HTR-8/SVneo (cell line): ENCODE measurements at regions not wholly inside any gene's neighbourhood (a gene's known extent, or its start where the extent isn't known, plus 50 kb on each side); places are given as distances from the start of the nearest gene placed in this dataset.
"Not testable (repeated sequence)": the region's sequence is repeated elsewhere in the genome, so short reads cannot be mapped to it uniquely, and the experiment has no call there.

ENCODE experiments used
- DNase-seq: peaks from one replicate; pipeline ENCODE4 v3.0.0; 2011; ENCODE audit warnings: low spot score, mixed read lengths; ENCODE audit not compliant: insufficient read length
- FAIRE-seq: peaks from 2 replicates; lab custom pipeline; 2011; peaks lifted over from hg19 to GRCh38; lab: Jason Lieb, UNC

- no peak for DNase-seq
- FAIRE-seq: no peak
Observed at GRCh38 chr4:171025343-171025742, 787.9 kb upstream of the GALNTL6 start.

- no peak for FAIRE-seq
- DNase-seq: no peak
Observed at GRCh38 chr4:171024720-171025303, 788.4 kb upstream of the GALNTL6 start.

DNA sequence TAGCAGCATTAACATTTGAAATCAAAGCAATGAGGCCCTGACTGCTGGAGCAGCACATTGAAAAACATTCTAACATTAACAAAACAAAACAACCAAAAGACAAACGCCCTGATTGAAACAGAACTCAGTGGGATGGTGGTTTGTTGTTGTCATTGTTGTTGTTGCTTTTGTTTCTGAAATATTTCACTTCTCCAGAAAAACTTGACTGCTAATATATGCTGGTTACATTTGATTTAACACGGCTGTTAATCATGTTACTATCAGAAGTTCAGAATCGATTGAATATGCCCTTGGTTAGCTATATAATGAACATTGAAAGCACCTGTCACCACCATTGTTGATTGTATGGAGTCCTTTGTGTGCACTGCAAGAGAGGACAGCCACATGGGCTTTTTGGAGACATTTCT is 790.4 kb upstream of the GALNTL6 start:
- no peak for FAIRE-seq
- DNase-seq: no peak

GRCh38 chr4:171017593-171017992 is 795.6 kb upstream of the GALNTL6 start:
- no peak for FAIRE-seq
- no peak for DNase-seq

DNA sequence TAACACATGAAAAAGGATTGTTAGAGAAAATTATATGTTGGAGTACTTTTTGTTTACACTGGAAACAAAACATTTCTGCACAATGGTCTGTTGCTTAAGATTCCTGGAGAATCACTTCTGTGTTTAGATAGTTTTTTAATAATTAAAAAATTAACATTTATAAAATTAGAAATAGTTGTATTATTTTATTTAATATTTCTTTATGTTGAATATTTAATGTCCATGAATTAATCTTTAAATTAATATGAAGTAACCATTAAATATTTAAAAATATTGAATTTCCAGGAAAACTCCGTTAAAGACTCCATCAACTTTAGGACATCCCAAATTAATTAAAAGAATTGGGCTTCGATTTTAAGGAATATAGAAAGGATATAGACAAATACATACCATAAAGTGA is 797.1 kb upstream of the GALNTL6 start:
- DNase-seq: no peak
- FAIRE-seq: no peak

- DNase-seq (no peak), FAIRE-seq (no peak)
Observed at GRCh38 chr4:171015441-171015840, 797.8 kb upstream of the GALNTL6 start.

DNA sequence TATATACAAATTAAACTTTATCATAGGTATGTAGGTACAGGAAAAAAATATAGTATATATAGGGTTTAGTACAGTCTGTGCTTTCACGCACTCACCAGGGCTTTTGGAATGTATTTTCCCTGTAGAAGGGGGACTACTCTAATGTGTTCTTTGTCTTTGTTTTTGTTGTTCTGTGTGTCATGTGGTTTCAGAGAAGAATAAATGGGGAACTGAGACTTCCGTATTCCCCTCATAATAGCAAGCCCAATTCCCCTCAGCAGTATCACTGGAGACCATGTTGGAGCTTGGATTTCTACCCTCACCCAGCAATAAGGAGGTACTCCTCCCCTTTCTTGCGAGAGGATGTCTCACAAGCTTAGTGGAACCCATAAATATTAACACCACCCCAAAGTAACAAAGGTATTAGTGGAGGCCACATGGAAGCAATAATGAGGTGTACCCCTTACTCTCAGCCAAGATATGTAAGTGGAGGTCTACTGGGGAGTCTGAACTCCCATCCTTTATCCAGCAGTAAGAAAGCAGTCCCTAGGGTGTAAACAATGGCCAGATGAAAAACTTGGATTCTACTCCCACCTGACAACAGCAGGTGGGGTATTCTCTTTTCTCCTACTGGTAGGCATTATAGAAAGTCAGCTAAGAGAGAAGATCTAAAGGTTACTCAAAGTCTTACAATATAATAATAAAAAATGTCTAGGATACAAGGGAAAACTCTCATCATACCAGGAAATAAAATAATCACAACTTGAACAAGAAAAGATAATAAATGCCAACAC is 805.4 kb upstream of the GALNTL6 start:
- FAIRE-seq (no peak), DNase-seq (no peak)

- FAIRE-seq (no peak), DNase-seq (no peak)
Observed at GRCh38 chr4:171002246-171002645, 811.0 kb upstream of the GALNTL6 start.

- no peak for DNase-seq
- FAIRE-seq: no peak
Observed at GRCh38 chr4:170990989-170991589, 822.1 kb upstream of the GALNTL6 start.

DNA sequence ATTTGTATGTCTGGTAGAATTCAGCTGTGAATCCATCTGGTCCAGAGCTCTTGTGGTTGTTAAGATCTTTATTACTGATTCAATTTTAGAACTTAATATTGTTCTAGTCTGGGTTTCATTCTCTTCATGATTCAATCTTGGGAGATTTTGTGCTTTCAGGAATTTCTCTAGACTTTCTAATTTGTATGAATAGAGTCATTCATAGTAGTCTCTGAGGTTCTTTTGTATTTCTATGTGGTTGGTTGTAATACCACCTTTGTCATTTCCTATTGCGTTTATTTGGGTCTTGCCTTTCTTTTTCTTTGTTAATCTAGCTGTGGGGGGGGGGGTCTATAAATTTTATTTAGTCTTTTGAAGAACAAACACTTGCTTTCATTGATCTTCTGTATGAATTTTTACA is 824.8 kb upstream of the GALNTL6 start:
- DNase-seq: no peak
- no peak for FAIRE-seq

GRCh38 chr4:170979736-170980135 is 833.5 kb upstream of the GALNTL6 start:
- DNase-seq (no peak), FAIRE-seq (no peak)

- FAIRE-seq (no peak), DNase-seq (no peak)
Observed at GRCh38 chr4:170978990-170979389, 834.2 kb upstream of the GALNTL6 start.

DNA sequence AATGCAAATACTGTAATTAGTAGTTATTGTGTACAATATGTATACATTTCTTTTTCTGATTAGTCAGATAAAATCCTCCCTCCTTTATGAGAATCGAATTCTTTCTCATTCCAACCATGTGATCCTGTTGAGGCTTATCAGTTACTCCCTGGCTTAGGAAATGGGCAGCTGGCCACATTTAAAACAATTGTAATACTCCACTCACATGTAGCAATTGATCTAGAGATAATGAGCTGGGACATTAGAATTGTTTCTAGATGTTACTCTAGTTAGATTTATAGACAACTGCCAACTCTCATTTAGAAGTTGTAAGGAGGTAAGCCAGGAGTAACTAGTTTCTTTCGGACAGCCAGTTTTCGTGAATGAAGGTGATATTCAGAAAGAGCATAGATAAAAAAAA is 859.3 kb upstream of the AADAT start:
- FAIRE-seq: no peak

GRCh38 chr4:170940043-170940724 is 850.4 kb upstream of the AADAT start:
- DNase-seq (no peak), FAIRE-seq (no peak)

More for the DNA sequence above, 859.3 kb upstream of the AADAT start:
- DNase-seq: no peak

DNA sequence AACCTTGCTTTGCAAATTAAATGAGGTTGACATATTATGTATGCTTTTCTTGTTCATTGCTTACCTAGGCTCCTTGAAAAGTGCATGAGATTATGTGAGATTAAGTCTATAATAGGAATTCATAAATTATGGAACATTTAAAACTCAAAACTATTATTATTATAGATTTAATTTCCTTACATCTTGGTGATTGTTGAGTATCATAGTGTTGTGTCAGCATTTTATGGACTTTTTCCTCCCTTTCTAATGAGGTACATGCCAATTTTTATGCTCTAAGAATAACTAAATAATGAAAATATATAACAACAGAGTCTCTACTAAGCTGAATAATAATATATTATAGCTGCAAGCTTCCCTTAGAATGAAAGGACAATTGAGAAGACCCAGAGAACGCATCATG is 848.8 kb upstream of the AADAT start:
- FAIRE-seq (no peak), DNase-seq (no peak)

DNA sequence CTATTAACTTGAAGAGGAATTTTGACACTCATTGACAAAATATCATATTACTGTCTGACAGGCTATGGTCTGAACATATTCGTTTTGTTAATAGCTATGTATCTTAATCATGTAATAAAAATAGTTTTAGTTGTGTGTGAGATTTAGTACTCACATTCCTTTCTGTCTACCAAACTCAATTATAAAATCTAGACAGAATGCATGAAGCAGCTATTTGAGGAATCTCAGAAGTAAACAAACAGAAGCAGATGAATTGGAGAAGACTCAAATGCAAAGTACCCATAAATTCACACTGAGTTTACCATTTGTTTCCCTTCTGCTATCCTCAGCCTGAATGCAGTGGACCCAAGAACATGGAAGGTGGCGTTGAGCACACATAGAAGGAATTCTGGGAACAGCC is 841.6 kb upstream of the AADAT start:
- DNase-seq (no peak), FAIRE-seq (no peak)

DNA sequence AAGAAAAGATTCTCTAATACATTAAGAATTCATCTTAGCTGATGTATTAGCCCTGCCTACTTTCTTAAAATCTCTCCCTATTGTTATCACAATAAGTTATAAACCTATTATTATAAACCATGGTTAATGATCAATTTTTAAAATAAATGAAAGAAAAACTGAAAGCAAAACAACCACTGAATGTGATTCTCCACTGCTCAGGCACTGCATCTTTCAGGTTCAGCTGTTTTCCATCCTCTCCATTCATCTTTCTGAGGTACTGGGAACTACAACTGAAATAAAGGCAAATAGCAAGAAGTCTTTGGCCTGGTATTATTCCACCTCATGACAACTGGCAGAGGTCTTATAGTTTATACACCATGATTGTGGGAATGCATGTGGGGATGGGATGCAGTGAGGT is 798.9 kb upstream of the AADAT start:
- no peak for FAIRE-seq
- DNase-seq: no peak

DNA sequence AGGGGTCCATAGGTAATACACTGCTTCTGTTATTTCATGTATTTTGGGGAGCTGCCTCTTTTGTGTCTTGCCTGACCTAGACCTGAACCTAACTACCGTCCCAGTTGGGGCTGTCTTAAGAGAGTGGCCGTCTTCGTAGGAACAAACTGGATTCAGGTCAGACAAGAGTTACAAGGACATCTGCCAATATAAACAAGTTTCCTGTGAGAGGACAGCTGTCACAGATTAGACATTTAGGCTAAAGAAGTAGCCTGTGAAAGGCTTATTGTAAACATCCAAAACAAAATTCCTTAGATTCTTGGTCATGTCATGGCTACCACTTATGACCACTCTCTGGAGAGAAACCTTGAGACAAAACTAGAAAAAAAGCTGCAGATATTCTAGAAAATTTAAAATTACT is 797.6 kb upstream of the AADAT start:
- no peak for FAIRE-seq
- no peak for DNase-seq

DNA sequence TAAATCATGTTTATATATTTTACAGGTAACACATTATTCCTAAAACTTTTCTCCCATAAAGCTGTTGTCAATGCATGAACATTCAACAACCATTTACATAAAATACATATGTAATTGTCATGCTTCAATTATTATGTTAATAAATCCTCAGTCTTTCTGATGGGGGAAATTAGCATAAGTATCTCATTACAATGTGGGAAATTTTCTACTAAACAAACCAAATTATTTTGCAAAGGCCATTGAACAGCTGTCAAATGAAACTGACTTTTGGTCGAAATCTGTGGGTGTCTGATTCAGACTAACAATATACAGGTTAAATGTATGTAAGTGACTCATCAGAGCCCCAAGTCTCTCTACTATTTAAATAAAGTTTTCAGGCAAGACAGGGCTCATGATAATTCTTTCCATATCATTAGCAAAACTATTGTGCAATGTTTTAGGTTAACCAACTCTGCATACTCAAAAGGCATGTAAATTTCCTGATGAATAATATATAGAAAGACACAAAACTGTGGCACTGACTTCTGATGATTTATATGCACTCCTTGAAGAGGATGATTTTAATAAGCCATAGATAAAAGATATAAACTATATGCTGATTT is 795.3 kb upstream of the AADAT start:
- FAIRE-seq (no peak), DNase-seq (no peak)

- not testable (repeated sequence) for FAIRE-seq, DNase-seq
Observed at GRCh38 chr4:170881646-170882045, 791.9 kb upstream of the AADAT start.

DNA sequence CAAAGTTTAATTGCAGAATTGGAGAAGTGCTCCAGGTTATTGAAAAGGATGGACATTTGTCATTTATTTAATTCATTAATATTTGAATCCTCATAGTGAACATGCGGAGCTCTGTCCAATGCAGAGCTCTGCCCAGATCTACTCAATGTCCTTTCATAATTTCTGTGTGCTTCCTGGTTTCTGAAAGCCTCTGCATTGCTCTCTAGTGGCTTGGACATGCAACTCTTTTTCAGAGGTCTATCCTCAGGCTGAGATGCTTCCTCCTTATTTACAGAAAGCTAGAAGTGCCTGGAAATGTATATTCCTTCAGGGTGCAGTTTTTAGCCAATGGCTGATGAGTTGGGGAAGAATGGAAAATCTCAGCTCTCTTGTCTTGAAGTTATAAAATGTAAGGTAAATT is 786.1 kb upstream of the AADAT start:
- no peak for FAIRE-seq
- no peak for DNase-seq
